PC-3 (cell line): ENCODE measurements at regions not wholly inside any gene's neighbourhood (a gene's known extent, or its start where the extent isn't known, plus 50 kb on each side); places are given as distances from the start of the nearest gene placed in this dataset.

Experiments
- ATAC-seq: fragments of 200-7000 bp; cut with Tn5 transposase; 2 replicates; pipeline ENCODE4 v1.9.1; 2020; ENCODE audit warnings: mild to moderate bottlenecking, moderate library complexity
- BruUV-seq: library from RNA; stranded (reverse); fragments of 400-500 nt; replicated peaks from 2 replicates; lab custom pipeline; 2021; lab: Mats Ljungman, UMichigan
- CTCF ChIA-PET: fragments of 300-600 bp; sonication (Branson Sonifier 250); formaldehyde crosslinking; loops from one replicate; lab custom pipeline; 2022; ENCODE audit warnings: antibody characterized with exemption; lab: Charles Lee
- POLR2A ChIA-PET: fragments of 300-600 bp; sonication (Branson Sonifier 250); formaldehyde crosslinking; loops from one replicate; lab custom pipeline; 2022; ENCODE audit warnings: antibody characterized with exemption; ENCODE audit not compliant: unreplicated experiment; lab: Charles Lee
- DNase-seq: peaks from one replicate; pipeline ENCODE4 v3.0.0-alpha.2; 2015
- H2AFZ ChIP-seq: fragments of 300-600 bp; sonication (generic); 2 replicates; pipeline ENCODE4 v1.6.0; 2016; ENCODE audit warnings: antibody characterized with exemption, low read length
- H3F3A ChIP-seq: fragments of 300-600 bp; sonication (generic); one replicate; pipeline ENCODE4 v1.6.0; 2017; ENCODE audit warnings: antibody characterized with exemption, low read length, control low read depth, mild to moderate bottlenecking; ENCODE audit not compliant: unreplicated experiment
- H3K27ac ChIP-seq: fragments of 300-600 bp; sonication (generic); 2 replicates; pipeline ENCODE4 v1.5.1; 2016; ENCODE audit warnings: mild to moderate bottlenecking, low read length
- H3K27me3 ChIP-seq: fragments of 300-600 bp; sonication (generic); 2 replicates; pipeline ENCODE4 v1.6.1; 2016; ENCODE audit warnings: low read length, mixed read lengths
- H3K36me3 ChIP-seq: fragments of 300-600 bp; sonication (generic); 2 replicates; pipeline ENCODE4 v1.6.1; 2016; ENCODE audit warnings: low read depth, mixed run types, low read length, mixed read lengths
- H3K4me1 ChIP-seq: fragments of 300-600 bp; sonication (generic); 2 replicates; pipeline ENCODE4 v1.5.1; 2016; ENCODE audit warnings: low read length; ENCODE audit not compliant: insufficient read depth
- H3K4me2 ChIP-seq: fragments of 300-600 bp; sonication (generic); 2 replicates; pipeline ENCODE4 v1.6.0; 2016; ENCODE audit warnings: low read length
- H3K4me3 ChIP-seq: fragments of 300-600 bp; sonication (generic); 2 replicates; pipeline ENCODE4 v1.5.1; 2016; ENCODE audit warnings: mild to moderate bottlenecking, low read length, mixed read lengths
- H3K79me2 ChIP-seq: fragments of 300-600 bp; sonication (generic); 2 replicates; pipeline ENCODE4 v1.6.1; 2017; ENCODE audit warnings: low read length, mixed read lengths
- H3K9ac ChIP-seq: fragments of 300-600 bp; sonication (generic); 2 replicates; pipeline ENCODE4 v1.6.0; 2016; ENCODE audit warnings: mild to moderate bottlenecking, low read length
- H3K9me2 ChIP-seq: fragments of 300-600 bp; sonication (generic); replicated peaks from 2 replicates; pipeline ENCODE4 v1.6.1; 2016; ENCODE audit warnings: mixed run types, low read length, mixed read lengths
- H3K9me3 ChIP-seq: fragments of 300-600 bp; sonication (generic); 2 replicates; pipeline ENCODE4 v1.6.1; 2016; ENCODE audit warnings: low read length, mixed read lengths
- H4K20me1 ChIP-seq: fragments of 300-600 bp; sonication (generic); 2 replicates; pipeline ENCODE4 v1.6.1; 2016; ENCODE audit warnings: low read length, mixed read lengths
- CTCF ChIP-seq: fragments of 300-600 bp; sonication (generic); conservative IDR thresholded peaks from 2 replicates; pipeline ENCODE4 v1.5.1; 2017; ENCODE audit warnings: antibody characterized with exemption, low read depth, mild to moderate bottlenecking, low read length
- EZH2 ChIP-seq: fragments of 300-600 bp; sonication (generic); IDR thresholded peaks from one replicate; pipeline ENCODE4 v1.6.1; 2017; ENCODE audit warnings: antibody characterized with exemption, mild to moderate bottlenecking, low read length; ENCODE audit not compliant: unreplicated experiment
- EZH2phosphoT487 ChIP-seq: fragments of 300-600 bp; sonication (generic); IDR thresholded peaks from 2 replicates; pipeline ENCODE4 v1.6.1; 2018; ENCODE audit warnings: mild to moderate bottlenecking, antibody characterized with exemption, low read length, borderline replicate concordance
- intact Hi-C: fragments of 100-400 bp; cut with micrococcal nuclease; formaldehyde crosslinking; loops from 2 replicates; pipeline ENCODE4 v1.9.0; 2023

DNA sequence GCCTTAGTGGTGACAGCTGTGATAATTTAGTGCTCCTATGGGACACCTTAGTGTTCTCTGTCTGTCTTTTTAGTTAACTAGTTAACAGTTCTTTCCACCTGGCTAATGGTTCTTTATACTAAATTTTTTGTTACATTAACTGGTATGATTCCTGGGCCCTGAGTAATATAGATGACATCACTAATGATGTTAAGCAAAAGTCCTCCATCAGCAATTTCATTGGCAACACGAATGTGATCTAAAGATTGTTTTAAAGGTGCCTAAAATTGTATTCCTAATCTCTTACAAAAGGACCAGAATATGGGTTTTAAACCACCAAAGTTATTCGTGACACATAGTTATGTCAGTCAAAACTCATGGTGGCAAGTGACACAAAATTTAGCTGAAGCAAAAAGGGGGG lies 235.3 kb downstream of the TENT4A start:
- H3K4me1 ChIP-seq: peaks cover 4% of the 10 kb centered on the region; the same call in 1 of the 2 replicates
- POLR2A ChIA-PET: no interaction called here
- no peak overlapping the region for H2AFZ ChIP-seq
- intact Hi-C loops: no loop called here
- no TSS peak for BruUV-seq
- no peak overlapping the region for H3K9ac ChIP-seq
- no peak overlapping the region for H3K4me2 ChIP-seq
- H3K27me3 ChIP-seq: peaks cover 41% of the 10 kb centered on the region
- DNase-seq (no peak), ATAC-seq (no peak)
- no peaks in the 10 kb centered on the region for H3K79me2 ChIP-seq
- no peak overlapping the region for H3K4me3 ChIP-seq
- H4K20me1 ChIP-seq: no peaks in the 10 kb centered on the region
- no peaks in the 10 kb centered on the region for H3K9me3 ChIP-seq
- no peak overlapping the region for H3K27ac ChIP-seq
- TF ChIP-seq CTCF (no peak), EZH2phosphoT487 (no peak), EZH2 (no peak)
- no peaks in the 10 kb centered on the region for H3F3A ChIP-seq
- H3K36me3 ChIP-seq: no peaks in the 10 kb centered on the region
- H3K9me2 ChIP-seq: no peaks in the 10 kb centered on the region
- CTCF ChIA-PET: no interaction called here

- ATAC-seq: no peak
- no TSS peak for BruUV-seq
- TF ChIP-seq CTCF (no peak), EZH2 (no peak), EZH2phosphoT487 (no peak)
- DNase-seq: no peak
- Histone ChIP-seq H3K79me2 (no peaks in the 10 kb centered on the region), H3K9me3 (no peaks in the 10 kb centered on the region), H3K27me3 (peaks cover 41% of the 10 kb centered on the region), H3K4me1 (peaks cover 4% of the 10 kb centered on the region; the same call in 1 of the 2 replicates), H3K27ac (no peak overlapping the region), H3F3A (no peaks in the 10 kb centered on the region), H3K9ac (no peak overlapping the region), H3K4me3 (no peak overlapping the region), H3K36me3 (no peaks in the 10 kb centered on the region), H3K9me2 (no peaks in the 10 kb centered on the region), H2AFZ (no peak overlapping the region), H3K4me2 (no peak overlapping the region), H4K20me1 (no peaks in the 10 kb centered on the region)
- intact Hi-C loops: no loop called here
- POLR2A ChIA-PET: no interaction called here
- CTCF ChIA-PET: no interaction called here
Observed at GRCh38 chr5:6949230-6949629, 236.0 kb downstream of the TENT4A start.

DNA sequence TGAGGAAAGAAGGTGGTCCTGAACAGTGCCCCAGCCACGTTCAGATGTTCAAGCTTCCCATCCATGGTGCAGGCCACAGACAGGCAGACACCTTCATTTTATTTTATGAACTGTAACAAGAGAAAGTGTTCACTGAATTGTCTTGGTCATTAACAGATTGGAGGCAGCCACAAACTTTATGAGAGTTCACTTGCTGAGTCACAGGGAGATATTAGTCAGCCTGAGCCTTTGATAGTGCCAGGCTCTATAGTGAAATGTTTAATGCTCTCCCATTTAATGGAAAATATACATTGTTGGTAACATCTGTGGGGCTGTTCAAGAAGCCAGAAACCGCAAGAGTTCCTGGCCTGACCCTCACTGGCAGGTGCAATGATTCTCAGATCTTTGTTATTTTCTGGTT lies 237.0 kb downstream of the TENT4A start:
- Histone ChIP-seq H3K4me2 (0 out of 2 replicates have a peak overlapping the region, but pooled peaks have one; percentile 1), H3K27ac (no peak overlapping the region), H3K4me3 (no peak overlapping the region), H3F3A (no peaks in the 10 kb centered on the region), H3K27me3 (peaks cover 39% of the 10 kb centered on the region), H3K4me1 (peaks cover 4% of the 10 kb centered on the region; the same call in 1 of the 2 replicates), H2AFZ (no peak overlapping the region), H3K9ac (no peak overlapping the region), H3K79me2 (no peaks in the 10 kb centered on the region), H4K20me1 (no peaks in the 10 kb centered on the region), H3K9me2 (no peaks in the 10 kb centered on the region), H3K9me3 (no peaks in the 10 kb centered on the region), H3K36me3 (no peaks in the 10 kb centered on the region)
- peak; percentile 63 for DNase-seq
- TF ChIP-seq EZH2phosphoT487: no peak
- no peak for TF ChIP-seq CTCF
- no peak for TF ChIP-seq EZH2
- ChIA-PET POLR2A (no interaction called here), CTCF (no interaction called here)
- BruUV-seq: no TSS peak
- intact Hi-C loops: no loop called here
- 0 out of 2 replicates have a peak, but pooled peaks have one; percentile 35 for ATAC-seq
